HG03432 (cell line): ENCODE measurements at regions not wholly inside any gene's neighbourhood (a gene's known extent, or its start where the extent isn't known, plus 50 kb on each side); places are given as distances from the start of the nearest gene placed in this dataset.

Experiments
- ATAC-seq: cut with Tn5 transposase; IDR thresholded peaks from one replicate; pipeline ENCODE4 v1.9.1; 2021; ENCODE audit warnings: mild to moderate bottlenecking, moderate library complexity; ENCODE audit not compliant: unreplicated experiment

DNA sequence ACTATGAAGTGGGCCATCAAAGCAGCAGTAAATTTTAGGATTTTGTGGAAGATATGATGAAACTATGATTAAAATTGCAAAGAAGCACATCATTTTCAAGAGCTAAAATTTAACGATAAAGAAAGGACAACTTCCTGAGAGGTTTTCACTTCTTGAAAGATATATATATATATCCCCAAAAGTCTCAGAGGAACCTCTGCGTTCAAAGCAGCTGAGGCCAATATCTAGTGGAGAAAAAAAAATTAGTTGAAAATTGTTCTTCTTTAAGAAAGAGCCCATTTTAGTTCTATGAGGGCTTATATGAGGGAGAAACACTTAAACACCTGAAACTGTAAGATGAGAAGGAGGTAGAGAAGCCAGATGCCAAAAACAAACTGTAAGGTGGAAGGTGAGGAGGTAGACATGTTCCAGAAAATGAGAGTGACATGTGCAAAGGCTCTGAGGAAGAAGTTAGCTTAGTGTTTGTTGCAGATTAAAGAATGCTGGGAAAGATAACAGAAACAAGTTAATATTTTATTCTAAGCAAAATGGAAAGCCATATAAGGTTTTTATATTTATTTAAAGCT lies 72.9 kb upstream of the VRK2 start:
- no peak for ATAC-seq

DNA sequence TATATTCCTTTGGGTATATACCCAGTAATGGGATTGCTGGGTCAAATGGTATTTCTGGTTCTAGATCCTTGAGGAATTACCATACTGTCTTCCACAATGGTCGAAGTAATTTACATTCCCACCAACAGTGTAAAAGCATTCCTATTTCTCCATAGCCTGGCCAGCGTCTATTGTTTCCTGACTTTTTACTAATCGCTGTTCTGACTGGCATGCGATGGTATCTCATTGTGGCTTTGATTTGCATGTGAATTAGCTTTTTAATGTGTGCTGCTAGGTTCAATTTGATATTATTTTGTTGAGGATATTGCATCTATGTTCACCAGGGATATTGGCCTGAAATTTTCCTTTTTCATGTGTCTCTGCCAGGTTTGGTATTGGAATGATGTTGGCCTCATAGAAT lies 67.4 kb upstream of the VRK2 start:
- ATAC-seq, result no peak

DNA sequence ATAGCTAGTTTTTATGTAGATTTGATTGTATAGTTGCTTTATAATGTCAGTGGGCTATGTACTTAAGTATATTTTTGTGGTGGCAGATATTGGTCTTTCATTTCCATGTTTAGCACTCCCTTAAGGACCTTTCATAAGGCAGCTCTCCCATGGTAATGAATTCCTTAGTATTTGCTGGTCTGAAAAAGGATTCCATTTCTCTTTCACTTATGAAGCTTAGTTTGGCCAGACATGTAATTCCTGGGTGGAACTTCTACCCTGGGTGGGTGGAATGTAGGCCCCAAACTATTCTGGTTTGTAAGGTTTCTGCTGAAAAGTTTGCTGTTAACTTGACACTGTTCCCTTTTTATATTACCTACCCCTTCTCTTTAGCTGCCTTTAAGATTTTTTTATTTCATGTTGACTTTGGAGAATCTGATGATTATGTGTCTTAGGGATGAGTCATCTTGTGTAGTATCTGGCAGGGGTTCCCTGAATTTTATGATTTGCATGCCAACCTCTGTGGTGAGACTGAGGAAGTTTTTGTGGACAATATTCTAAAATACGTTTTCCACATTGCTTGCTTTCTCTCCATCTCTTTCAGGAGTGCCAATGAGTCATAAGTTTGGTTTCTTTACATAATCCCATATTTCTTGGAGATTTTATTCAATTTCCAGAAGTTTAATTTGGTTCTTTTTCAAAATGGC lies 65.4 kb upstream of the VRK2 start:
- ATAC-seq, result no peak

DNA sequence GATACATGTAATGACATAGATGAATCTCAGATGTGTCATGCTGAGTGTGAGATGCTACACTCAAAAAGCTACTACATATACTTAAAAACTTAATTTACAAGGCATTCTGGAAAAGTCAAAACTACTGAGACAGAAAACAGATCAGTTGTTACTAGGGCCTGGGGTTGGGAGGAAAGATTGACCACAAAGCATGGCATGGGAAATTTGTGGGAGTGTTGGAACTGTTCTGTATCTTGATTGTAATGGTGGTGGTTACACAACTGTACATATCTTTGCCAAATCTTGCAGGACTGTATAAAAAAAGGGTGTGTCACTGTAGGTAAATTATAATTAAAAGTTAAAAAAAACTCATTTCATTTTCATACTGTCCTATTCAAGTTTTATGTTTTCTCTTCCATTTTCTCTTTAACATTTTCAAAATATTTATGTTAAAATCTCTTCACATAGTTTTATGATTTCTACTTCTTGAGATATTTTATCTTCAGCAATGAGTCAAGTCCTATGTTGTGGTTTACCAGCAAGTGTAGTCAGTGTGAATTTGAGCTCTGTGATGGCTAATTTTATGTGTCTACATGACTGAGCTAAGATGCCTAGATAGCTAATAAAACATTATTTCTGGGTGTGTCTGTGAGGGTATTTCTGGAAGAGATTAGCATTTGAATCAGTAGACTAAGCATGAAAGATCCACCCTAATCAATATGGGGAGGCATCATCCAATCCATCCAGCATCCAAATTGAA lies 58.6 kb upstream of the VRK2 start:
- no peak for ATAC-seq

DNA sequence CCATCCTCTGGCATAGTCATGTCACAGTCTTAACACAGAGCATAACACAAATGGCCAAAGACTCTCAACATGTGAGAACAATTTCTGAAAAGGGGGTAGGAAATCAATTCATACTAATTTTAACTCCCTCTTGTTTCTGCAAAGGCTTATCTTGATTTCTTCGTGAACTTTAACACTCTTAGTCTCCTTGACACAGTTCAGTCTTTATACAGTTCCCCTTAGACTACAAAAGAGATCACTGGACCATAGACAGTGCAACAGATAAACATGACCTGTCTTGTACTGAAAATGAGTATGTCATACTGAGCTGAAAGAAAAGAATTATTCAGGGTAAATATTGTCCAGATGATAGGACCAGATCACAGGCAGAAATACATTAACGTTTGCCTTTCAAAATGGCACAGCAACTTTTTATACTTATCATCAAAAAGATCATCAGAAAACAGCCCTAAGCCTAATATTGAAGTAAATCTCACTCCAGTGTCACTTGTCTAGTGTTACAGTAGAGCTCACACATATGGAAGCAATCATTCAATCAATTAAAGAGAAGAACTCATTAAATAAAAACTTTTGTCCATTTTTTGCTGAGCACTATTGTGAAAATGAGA lies 56.4 kb upstream of the VRK2 start:
- peak; percentile 93 for ATAC-seq
